G401.6 (cell line): ENCODE measurements at regions not wholly inside any gene's neighbourhood (a gene's known extent, or its start where the extent isn't known, plus 50 kb on each side); places are given as distances from the start of the nearest gene placed in this dataset.
A peak's percentile ranks its signal among the peaks of the same experiment; 100 is the strongest.

Source experiments
- FAIRE-seq: peaks from 2 replicates; lab custom pipeline; 2012; peaks lifted over from hg19 to GRCh38; lab: Jason Lieb, UNC

- no peak for FAIRE-seq
Measured at GRCh38 chr7:22962775-22963350, 51.1 kb downstream of the HYCC1 start.

GRCh38 chr7:22958742-22959141 lies 55.2 kb downstream of the HYCC1 start:
- no peak for FAIRE-seq

GRCh38 chr7:22954251-22954650 lies 59.7 kb downstream of the HYCC1 start:
- no peak for FAIRE-seq

DNA sequence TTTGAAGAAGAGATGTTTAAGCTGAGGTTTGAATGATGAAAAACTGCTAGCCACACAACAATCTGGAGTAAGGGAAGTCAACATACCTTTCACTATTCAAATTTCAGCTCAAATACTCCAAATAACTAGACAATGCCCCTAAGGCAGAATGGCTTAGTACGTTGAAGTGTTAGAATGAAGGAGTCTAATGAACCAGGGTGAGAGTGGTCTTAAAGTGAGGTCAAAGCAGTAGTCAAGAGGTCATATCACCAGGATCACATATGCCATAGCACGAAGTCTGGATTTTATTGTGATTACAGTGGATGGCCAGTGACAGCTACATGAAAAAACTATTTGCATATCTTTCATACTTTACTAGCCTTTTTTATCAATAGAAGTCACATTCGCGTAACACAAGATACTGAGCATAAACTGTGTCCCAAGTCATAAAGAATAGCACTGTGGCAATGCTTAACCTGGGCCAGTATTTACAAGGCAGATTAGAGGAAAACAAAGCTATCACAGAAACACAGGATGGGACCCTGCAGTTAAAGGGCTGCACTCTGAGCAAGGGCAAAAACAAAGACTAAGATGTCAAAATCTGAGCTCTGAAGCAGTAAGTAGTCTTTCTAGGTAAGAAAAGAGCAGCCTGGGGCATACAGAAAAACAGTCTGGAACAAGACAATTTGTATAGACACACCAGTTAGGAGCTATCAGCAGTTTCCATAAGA lies 61.5 kb downstream of the HYCC1 start:
- FAIRE-seq: no peak

- FAIRE-seq: no peak
Measured at GRCh38 chr7:22949944-22950343, 64.0 kb downstream of the HYCC1 start.

GRCh38 chr7:22949221-22949620 lies 64.7 kb downstream of the HYCC1 start:
- peak; percentile 81 for FAIRE-seq

- no peak for FAIRE-seq
Measured at GRCh38 chr7:22948770-22949169, 65.2 kb downstream of the HYCC1 start.

GRCh38 chr7:22945584-22945983 lies 68.3 kb downstream of the HYCC1 start:
- no peak for FAIRE-seq

DNA sequence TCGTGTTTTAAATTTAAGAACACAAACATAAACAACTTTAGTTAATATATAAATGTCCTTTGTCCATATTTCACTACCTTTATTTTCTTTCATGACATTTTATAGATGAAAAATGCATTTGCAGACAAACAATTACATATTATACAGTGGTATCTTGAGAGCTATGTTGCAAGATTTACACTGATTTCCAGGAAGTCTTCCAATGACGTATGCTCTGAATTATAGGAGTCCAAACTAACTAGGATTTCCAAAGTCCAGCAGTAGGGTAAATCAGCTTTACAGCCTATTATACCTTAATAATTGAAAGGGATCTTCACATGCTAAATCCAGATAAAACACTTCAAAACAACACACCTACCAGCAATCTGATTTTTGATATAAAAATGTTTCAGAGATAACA lies 69.4 kb downstream of the HYCC1 start:
- FAIRE-seq: peak; percentile 90

- FAIRE-seq: no peak
Measured at GRCh38 chr7:22944022-22944421, 69.9 kb downstream of the HYCC1 start.

- FAIRE-seq: no peak
Measured at GRCh38 chr7:22942191-22942590, 71.7 kb downstream of the HYCC1 start.

DNA sequence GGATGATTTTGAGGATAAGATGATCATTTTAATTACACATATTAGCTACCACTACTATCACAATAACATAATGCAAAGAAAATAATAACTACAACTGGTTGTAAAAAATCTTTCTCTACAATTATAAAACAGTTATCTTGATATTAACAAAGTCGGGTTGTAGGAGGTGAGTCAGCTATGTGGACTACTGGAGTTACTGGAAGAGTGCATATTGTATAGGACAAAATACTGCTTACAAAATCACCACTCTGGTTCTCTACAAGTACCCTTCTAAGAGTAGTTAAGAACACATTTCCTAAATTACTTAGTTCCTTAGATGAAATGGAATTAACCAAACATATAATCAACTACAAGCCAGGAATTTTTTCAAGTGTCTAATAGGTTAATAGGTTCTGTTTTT lies 74.1 kb downstream of the HYCC1 start:
- FAIRE-seq: no peak

DNA sequence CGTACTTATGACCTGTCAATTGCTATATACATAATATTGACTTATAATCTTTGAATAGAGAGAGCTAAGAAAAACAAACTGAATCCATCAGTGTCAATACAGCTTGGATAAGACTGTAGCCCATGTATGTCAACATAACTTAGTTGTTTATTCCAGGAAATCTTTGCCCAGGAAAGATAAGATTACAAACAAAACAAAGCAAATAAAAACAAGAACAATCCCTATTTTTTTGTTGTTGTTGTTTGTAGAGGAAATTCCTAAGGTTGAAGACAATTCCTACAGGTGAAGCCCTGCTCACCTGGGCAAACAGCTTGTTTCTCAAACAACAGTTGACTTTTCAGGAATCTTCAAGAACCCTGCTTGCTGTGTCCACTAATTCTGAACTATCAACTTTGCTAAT lies 76.0 kb downstream of the HYCC1 start:
- FAIRE-seq: no peak

GRCh38 chr7:22936246-22936645 lies 77.7 kb downstream of the HYCC1 start:
- no peak for FAIRE-seq

GRCh38 chr7:22935269-22935668 lies 78.7 kb downstream of the HYCC1 start:
- FAIRE-seq: no peak

DNA sequence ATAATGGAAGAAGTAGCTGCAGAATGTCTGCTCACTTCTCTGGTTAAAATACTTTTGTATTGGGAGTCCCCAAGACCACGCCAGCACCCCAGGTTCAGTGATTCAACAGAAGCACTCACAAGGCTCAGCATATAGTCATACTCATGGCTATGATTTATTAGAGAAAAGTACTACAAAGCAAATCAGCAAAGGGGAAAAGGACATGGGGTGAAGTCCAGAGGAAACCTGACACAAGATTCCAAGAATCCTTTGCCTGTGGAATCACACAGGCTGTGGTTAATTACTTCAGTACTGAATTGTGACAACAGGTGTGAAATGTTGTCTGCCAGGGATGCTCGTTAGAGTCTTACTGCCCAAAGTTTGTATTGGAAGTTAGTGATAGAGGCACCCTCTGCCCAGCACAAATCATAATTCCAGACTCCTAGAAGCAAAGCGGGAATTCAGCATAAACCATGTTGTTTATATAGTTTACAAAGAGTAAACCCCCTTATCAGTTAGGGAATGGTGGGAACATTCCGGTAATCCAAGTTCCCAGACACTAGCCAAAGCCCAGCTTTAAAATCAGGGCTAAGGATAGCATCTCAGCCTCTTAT lies 79.4 kb downstream of the HYCC1 start:
- no peak for FAIRE-seq

DNA sequence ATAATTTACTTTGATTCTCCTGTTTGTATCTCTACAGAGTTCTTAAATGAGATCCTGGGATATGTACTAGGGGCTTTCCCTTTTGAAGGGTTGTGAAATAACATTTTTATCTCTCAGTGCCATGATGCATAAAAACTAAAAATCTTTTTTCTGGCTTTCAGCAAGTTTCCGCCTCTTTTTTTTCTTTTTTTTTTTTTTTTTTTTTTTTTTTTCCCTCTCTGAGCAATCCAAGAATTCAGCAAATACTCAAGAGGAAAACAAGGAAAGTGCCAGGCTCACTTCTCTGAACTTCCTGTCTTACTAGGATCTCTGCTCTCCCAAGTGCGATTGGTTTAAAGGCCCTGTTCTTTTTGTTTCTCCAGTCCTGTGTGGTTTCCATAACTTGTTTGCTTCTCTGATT lies 79.9 kb downstream of the HYCC1 start:
- FAIRE-seq: peak; percentile 81

- FAIRE-seq: no peak
Measured at GRCh38 chr7:22932896-22933295, 81.0 kb downstream of the HYCC1 start.

- no peak for FAIRE-seq
Measured at GRCh38 chr7:22931011-22931410, 82.9 kb downstream of the HYCC1 start.

DNA sequence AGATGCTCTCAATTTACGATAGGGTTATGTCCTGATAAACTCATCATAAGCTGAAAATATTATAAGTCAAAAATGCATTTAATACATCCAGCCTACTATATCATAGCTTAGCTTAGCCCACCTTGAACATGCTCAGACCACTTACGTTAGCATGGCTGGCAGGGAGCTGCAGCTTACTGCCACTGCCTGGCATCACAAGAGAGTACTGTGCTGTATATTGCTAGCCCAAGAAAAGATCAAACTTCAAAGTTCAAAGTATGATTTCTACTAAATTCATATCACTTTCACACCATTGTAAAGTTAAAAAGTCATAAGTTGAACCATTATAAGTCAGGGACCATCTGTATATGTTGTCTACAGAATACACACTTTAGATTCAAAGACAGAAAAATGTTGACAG lies 91.6 kb downstream of the HYCC1 start:
- FAIRE-seq: no peak

GRCh38 chr7:22921386-22922086 lies 92.4 kb downstream of the HYCC1 start:
- FAIRE-seq: peak; percentile 85

- FAIRE-seq: no peak
Measured at GRCh38 chr7:22920672-22921071, 93.3 kb downstream of the HYCC1 start.

DNA sequence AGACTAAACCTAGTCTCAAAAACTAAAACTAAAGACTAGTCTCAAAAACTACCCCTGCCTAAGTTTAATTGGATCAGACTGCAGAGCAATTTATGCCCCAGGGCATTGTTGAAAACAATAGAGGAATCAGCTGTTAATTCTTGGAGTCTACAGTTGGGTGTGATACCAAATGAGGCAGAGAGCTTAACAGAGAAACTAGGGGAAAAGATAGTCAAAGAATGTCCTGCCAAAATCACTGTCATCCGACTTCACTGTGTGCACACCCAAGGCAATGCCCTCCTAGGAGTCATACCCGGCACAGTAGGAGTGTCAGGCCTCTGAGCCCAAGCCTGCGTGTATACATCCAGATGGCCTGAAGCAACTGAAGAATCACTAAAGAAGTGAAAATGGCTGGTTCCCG lies 90.5 kb upstream of the TOMM7 start:
- FAIRE-seq: no peak
